T1000 (cell line): ENCODE measurements at regions not wholly inside any gene's neighbourhood (a gene's known extent, or its start where the extent isn't known, plus 50 kb on each side); places are given as distances from the start of the nearest gene placed in this dataset.

Experiments used
- DNase-seq: peaks from one replicate; lab custom pipeline; 2025; ENCODE audit warnings: mixed read lengths; lab: John Stamatoyannopoulos, UW

DNA sequence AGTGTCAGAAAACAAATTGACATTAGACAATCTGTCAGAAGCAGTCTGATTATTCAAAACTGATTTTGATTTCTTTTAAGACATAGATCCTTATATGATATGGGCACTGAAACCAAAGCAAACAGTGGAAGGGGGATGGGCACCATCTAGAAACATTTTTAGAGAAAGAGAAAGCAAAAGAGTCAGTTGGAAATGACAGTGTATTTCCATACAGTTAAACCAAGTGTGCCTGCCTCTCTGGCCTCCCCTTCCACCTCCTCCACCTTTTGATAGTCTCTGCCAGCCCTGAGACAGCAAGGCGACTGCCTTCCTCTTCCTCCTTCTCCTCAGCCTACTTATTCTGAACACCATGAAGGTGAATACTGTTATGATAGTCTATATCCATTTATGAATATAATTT is 949.7 kb downstream of the AMY1C start:
- no peak for DNase-seq

DNA sequence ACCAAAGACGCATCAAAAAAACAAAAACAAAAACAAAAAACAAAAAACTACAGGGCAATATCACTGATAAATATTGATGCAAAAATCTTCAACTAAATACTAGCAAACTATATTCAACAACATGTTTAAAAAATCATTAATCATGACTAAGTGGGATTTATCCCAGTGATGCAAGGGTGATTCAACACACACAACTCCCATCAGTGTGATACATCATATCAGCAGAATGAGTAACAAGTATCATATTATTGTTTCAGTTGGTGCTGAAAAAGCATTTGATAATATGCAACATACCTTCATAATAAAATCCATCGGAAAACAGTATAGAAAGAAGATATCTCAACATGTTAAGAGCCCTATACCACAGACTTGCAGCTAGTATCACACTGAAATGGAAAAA is 953.0 kb downstream of the AMY1C start:
- no peak for DNase-seq

DNA sequence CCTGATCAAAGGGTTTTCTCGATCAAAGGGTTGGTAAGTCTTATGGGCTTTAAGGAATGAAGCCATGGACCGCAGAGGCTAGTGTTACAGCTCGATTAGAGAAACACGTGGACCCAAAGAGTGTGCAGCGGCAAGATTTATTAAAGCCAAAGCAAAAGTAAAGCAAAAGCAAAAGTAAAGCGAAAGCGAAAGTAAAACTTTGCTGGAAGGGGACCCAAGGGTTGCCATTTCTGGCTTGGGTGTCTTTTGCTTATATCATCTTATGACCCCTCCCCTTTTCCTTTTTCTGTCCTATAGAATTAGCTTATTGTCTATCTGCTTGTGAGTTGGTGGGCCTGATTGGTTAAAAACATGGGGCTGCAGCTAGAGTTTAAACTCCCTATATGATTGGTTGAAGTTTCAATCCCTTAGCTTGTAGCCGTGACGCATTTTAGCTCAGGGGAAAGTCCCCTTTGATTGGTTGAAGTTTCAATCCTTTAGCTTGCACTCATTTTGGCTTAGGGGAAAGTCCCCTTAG is 957.0 kb downstream of the AMY1C start:
- DNase-seq = no peak

DNA sequence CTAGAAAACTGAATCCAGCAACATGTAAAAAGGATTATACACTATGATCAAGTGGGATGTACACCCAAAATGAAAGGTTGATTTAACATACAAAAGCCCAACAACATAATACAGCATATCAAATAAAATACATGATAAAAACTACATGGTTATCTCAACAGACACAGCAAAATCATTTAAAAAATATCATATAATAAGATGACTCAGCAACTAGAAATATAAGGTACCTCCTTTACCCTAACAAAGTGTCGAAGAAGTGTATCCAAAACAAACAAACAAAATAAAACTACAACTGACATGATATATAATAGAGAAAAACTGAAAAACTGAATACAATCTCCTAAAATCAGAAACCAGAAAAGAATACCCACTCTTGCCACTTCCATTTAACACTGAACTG is 969.1 kb downstream of the AMY1C start:
- DNase-seq = no peak

DNA sequence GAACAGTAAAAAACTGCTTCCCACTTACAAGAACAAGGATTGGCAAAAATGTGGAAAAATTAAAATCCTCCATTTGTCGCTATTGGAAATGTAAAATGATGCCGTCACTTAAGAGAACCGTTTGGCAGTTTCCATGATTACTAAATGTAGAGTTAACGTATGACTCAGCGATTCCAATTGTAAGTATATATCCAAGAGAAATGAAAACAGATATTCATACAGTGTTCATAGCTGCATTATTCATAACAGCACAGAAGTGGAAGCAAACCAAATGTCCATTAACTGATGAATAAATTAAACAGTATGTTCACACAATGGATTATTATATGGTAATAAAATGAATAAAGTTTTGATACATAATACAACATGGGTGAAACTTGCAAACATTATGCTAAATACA is 971.0 kb downstream of the AMY1C start:
- no peak for DNase-seq

DNA sequence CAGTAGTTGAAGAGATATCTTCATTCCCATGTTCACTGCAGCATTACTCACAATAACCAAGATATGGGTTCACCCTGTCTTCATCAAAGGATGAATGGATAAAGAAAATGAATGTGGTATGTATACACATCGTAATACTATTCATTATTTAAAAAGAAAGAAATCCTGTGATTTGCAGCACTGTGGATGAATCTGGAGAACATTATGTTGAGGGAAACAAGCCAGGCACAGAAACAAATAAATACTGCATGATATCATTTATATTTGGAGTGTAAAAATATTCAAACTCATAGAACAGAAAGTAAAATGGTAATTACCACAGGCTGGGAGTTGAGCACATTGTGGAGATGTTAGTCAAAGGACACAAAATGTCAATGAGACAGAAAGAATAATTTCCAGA is 977.2 kb downstream of the AMY1C start:
- DNase-seq = no peak

DNA sequence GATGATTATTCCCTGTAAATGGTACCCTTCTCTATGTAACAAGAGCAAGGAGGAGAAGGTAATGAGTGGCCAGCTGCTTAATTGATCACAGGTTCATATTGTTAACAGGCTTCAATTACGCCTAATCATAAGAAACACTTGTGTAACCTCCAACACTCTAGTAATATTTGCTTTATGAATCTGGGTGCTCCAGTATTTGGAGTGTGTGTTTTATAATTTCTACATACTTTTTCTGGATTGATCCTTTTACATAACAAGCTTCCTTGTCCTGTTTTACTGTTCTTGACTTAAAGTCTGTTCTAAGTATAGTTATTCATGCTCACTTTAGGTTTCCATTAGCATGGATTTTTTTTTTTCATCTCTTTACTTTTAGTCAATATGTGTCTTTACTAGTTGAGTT is 984.2 kb downstream of the AMY1C start:
- DNase-seq = no peak

DNA sequence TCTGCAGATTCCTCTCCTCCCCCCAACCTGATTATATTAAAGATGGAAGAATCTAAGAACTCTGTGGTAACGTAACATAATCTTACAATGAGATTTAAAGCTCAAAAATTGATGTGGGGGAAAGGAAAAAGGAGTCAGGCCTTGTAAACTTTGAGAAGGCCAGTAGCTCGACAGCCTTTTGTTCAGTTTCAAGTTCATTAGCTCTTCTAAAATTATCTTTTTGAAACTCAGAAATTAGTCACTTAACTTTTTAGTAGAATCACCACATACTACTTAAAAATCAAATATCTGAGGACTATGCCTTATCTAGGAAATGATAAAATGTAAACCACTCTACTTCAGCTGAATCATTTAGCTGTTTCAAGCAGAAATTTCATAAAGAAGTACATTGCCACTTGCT is 996.2 kb downstream of the AMY1C start:
- DNase-seq = no peak

DNA sequence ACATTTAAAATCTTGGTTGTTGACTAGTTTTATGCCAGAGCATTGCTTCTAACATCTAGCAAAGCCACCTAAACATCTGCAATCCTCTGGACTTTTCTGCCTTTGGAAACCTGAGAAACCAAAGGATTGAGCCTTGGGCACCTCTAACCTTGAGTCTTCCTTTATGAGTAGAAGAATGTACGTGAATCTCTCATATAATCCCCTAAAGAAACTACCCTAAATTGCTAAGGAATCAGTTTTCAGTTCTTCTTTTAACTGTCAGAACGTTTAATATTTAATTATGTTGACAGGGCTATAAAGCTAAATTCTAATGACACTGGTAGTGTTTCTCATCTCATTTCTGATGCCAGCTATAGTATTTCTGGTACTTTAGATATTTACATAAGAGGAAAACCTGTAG is 997.3 kb downstream of the AMY1C start:
- no peak for DNase-seq

DNA sequence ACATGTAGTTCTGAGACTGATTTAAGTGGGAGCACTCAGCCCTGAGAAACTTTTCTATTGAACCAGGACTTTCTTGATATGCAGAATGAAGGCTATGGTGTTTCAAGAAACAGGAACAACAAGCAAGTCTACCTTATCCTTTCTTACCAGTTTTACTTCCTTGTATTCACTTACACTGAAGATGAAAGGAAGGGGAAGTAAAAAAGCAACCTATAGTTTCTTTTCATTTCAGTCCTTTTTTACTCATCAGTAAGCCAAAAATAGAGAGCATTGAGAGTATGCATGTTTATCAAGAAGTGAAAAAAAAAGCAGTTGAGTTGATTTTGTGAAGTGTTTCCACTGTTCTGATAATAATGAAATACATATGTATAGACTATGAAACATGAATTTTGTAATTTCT is 1010.3 kb downstream of the AMY1C start:
- no peak for DNase-seq

DNA sequence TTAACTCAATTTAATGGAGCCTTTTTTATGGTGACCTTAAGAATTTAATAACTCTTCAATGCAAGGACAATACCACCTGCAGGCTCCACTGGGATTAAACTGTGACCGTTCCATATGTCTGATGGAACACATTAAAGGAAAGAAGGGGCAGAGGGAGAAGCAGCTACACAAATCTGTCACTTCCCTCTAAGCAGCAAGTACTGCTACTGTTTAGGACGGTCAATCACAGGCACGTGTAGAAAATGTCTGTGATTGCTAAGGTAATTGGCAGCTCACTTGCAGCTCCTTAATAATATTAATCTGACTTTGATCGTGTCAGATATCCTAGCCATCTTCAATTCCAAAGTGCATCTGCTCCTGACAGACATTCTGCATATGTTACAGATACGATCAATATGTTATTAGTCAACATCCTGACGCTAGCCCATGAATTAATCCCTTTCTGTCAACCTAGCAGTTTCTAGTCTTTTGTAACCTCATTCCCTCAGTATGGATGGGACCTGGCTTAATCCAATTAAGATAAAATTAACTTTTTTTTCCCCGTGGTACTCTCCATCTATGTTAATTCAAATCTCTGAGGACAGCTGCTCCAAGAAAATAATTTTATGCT is 1012.4 kb downstream of the AMY1C start:
- no peak for DNase-seq

DNA sequence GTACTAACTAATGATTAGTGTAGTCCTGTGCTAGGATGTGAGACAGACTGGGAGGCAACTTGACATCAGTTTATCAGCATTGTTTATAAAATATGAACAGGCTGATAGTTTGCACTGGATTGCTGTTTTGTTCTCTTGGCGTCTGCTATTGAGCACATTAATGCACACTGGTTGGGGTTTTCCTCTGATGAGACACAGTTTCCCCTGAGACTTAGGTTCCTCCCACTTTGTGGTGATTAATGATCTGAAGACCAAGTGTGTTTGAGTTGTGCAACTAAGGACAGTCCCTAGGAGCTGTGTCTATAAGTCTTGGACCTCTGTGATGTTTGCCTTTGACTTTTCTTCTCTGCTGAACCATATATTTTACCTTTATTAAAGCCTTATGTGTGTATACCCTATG is 1015.4 kb downstream of the AMY1C start:
- DNase-seq = no peak

DNA sequence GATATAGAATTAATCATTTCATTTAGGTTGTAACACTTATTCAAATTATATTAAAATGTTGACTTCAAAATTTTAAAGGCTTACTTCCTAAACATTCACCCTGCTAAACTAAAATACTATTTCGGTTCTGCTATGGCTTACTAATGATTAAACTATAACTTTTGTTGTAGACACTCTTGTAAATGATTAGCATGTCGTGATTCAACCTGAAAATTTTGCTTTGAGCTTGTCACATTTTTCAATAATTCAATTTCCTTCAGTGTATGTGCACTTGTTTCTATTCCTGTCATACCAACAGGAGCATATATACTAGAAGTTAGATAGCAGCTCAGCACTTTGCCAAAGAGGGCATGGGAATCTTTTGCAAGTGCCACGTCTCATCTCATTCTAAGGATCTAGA is 1018.8 kb downstream of the AMY1C start:
- no peak for DNase-seq

DNA sequence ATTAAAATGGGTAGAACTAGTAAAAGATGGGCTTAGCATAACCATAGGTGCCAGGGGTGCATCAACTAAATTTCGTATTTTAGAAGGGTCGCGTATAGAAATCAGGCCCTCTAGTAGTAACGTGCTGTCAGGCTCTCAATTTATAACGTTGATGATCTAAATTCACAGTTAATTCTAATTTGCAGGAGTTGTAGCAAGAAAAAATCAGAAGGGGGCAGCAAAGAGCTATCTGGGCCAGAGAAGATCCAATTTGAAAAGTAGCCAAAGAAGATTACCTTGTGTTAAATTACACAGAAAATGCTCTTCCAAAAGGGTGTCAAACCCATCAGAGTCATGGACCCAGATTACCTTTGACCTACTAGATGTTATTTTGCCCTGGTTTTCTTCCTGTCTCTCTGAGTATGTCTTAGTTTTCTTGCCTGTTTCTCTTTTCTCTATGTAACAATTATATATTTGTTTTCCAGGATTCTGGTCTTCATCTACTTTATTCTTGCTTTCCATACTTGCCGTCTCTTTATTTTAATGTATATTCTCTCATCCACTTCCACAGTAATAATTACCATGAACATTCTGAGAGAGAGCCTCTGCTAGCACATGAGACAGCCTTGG is 1030.9 kb downstream of the AMY1C start:
- DNase-seq = no peak

DNA sequence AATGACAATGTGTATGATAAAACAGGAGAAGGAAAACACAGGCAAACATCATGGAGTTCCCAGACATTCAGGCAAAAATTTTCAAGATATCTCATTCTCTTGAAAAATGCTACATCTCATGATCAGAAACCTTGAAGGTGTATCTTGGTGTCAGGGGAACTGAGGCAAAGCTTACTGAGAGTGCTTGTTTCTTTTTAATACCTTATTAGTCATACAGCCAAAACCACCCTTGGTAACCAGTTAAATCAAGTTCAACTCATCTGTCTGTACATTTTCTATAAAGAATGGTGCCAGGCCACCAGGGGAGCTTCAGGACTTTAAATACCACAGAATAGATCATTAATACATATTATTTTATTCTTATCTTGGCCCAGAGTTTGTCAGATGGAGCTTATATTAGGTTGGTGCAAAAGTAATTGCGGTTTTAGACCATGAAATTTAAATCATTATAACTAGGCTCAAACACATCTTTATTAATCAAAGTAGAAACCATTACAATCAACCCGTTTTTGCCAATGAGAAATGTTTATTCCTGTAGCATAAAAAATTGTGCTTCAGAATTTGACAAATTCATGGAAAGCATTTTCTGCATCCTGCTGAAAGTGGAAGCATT is 1036.0 kb downstream of the AMY1C start:
- no peak for DNase-seq

DNA sequence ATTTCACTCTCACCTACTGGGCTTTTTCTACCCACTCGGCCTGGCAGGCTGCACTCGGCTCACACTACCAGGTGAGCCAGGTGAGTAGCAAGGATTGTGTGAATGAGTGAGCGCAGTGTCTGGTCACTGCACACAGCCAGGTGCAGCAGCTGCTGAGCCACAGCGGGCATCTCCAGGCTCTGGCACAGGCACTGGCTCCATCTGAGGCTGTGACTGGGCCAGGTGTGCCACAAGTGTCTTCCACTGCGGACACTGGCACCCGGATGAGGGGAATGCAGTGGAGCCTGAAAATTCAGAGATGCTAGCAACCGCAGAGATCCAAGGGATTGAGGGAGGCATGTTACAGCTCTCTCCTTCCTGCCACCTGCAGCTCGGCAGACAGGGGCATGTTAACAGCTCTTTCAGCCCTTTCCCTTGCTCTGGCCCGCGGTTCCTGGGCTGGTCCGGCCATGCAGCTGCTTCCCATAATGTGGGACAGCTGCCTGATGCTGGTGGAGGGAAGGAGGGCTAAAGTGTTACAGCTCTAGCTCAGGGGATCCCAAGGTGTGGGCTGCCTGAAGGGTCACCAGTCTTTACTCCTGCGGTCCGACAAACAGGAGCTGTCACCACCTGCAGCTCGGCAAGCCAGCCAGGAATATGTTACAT is 1038.3 kb downstream of the AMY1C start:
- DNase-seq = no peak

DNA sequence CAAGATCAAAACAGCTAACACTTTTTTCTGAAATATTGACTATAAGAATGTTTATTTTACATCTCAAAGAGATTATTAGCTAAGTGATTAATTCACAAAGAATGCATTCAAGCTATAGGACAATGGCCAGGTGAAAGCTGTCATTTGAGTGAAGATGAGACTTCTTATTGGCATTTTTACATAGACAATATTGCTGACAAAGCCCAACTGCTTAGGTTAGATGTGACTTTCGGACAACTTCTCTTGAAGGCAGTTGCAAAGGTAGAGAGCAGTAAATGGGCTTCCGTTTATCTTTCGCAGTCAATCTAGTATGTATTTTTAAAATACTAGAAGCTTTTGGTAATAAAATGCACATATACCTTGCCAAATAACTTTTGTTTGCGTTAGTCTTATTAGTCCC is 1041.3 kb downstream of the AMY1C start:
- DNase-seq = no peak

DNA sequence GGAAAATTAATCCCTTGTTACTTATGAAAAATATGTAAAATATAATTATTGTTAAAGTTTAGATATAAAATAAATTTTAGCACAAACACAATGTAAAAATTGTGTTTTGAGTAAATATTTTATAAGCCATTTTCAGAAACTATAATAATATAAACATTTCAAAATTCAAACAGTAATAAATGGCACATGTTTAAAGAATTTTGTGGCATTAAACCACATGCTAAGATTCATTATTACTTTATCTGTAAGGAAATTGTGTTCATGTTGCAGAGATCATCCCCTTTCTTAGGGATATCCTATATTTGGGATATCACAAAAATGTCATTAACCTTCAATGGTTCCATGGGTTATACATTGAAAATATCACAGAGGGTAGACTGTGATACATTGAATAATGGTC is 1044.3 kb downstream of the AMY1C start:
- no peak for DNase-seq

DNA sequence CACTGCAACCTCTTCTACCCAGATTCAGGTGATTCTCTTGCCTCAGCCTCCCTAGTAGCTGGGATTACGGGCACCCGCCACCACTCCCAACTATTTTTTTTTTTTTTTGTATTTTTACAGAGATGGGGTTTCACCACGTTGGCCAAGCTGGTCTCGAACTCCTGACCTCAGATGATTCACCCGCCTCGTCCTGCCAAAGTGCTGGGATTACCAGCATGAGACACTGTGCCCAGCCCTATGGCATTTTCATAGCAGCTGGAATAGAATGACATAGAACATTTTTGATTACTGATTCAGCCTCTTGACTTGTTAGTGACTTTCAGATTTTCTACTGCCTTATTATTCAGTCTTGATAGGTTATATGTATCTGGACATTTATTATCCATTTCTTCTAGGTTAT is 1046.2 kb downstream of the AMY1C start:
- peak; percentile 14 for DNase-seq

DNA sequence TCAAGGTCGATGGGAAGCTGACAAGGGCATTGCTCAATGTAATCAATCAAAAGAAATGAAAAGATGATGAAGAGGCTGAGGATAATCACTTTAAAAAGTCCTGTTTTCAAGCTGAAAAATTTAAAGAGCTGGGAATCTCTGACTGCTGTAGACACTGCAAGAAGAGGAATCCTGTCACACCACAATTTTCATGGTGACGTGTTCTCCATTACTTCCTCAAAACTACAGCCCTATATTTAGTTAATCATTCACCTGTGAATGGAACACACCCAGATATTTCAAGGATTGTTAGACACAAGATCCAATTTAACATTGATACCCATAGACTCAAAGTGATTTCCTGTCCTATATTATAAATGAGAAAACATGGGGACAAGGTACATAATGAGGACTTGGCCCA is 1048.3 kb downstream of the AMY1C start:
- no peak for DNase-seq

DNA sequence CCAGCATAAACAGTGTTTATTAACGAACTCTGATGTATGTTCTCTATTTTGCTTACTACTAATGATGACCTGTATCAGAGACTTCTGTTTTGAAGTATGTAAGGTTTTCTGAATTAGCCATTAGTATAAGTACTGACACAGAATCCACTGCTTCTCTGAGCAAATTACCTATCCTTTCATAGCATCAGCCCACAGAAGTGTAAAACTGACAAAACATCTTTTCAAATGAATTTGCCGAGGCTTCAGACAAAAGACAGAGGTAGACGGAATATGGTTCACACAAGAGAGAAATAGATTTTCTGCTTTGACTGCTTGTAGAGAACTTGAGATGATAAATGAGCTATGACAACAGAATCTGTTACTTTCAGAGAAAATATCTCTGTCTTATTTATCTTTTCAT is 1051.6 kb downstream of the AMY1C start:
- DNase-seq = no peak

DNA sequence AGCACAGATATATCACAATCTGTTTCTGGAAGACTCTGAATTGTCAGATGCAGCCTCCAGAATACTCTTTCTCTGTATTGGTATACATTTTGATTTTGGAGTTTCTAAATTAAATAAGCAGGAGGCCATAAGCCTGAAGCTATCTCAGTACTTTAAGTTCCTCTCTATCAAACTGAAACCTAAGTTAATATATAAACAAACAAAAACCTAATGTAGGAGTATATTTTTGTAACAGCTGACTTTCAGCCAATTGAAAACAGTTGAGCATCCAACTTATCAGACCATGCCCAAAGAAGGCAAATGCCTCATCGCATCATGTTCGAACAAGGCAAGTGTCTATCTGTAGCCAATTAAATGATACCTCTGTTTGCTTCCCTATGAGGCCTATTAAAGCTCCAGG is 1054.4 kb downstream of the AMY1C start:
- DNase-seq = no peak

DNA sequence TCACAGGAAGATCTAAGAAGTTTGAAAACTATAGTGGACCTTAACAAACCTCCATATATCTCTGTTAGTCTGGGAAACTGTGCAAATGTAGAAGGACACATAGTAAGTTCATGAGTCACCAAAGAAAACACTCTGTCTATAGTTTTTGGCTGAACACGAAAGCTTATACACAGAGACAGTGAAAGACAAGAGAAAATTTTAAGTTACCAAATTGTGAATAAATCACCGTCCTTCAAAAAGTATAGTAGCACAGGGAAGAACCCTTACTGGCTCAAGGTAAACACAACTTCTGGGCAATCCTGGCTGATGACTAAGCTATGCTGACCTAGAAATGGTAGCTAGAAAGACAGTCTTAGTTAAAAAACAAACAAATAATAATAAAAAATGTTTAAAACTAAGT is 1057.9 kb downstream of the AMY1C start:
- no peak for DNase-seq
